ENCODE measurements at regions not wholly inside any gene's neighbourhood (a gene's known extent, or its start where the extent isn't known, plus 50 kb on each side); places are given as distances from the start of the nearest gene placed in this dataset.

DNA sequence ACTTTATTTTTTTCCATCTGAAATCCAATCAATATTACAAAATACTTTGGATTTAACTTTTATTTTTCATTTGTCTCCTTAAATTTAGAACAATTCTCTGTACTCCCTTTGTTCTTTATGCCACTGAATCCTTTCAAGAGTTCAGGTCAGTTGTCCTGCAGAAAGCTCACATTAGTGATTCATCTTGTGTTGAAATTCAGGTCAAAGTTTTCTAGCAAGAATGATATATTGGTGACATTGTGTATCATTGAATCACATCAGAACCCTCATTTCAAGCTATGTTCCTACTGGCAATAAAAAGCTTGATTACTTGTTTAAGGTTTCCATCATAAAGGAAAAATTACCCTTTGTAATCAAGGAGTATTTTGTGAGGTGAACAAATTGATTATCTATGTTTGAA, 378.8 kb upstream of the STEAP1 start:
- Histone ChIP-seq H3K4me2 (no peak overlapping the region), H3K4me1 (0 out of 20 replicates have a peak, but pooled peaks cover 0 to 2% (median 0%) of the 10 kb centered on the region in 10 experiments), H3K9ac (no peak overlapping the region), H4K20me1 (no peaks in the 10 kb centered on the region), H3K36me3 (no peaks in the 10 kb centered on the region), H3K27ac (no peak overlapping the region), H3K4me3 (no peak overlapping the region), H3K27me3 (no peaks in the 10 kb centered on the region), H3K9me3 (replicated peaks in 1 of 11) (peaks cover 0 to 9% (median 0%) of the 10 kb centered on the region in 11 experiments; a peak in 5 of 22 replicates)
- TF ChIP-seq Cebpa-rat (IDR thresholded peaks at IDR 0.05): no peak

DNA sequence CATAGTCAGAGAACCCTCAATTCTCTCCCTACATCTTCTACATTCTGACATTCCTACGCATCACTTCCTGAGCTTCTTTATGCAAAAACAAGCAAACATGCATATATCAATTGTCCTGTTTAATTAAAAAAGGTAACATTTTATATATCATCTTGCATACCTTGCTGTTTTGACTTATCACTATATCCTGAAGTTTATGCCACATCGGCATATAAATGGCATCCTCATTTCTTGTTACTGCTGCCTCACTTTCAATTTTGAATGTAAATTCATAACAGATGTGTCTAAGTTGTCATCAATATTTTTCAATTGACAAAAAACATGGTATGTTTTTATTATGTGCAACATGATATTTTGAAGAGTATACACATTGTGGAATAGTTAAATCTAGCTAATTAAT, 377.3 kb upstream of the STEAP1 start:
- no peaks in the 10 kb centered on the region for H4K20me1 ChIP-seq
- H3K27me3 ChIP-seq: no peaks in the 10 kb centered on the region
- H3K4me2 ChIP-seq: no peak overlapping the region
- H3K36me3 ChIP-seq: no peaks in the 10 kb centered on the region
- TF ChIP-seq Cebpa-rat (IDR thresholded peaks at IDR 0.05): no peak
- H3K9me3 ChIP-seq (replicated peaks in 1 of 11): peaks cover 0 to 9% (median 0%) of the 10 kb centered on the region in 11 experiments; a peak in 5 of 22 replicates
- H3K4me1 ChIP-seq: no peaks in the 10 kb centered on the region
- no peak overlapping the region for H3K27ac ChIP-seq
- no peak overlapping the region for H3K9ac ChIP-seq
- no peak overlapping the region for H3K4me3 ChIP-seq

DNA sequence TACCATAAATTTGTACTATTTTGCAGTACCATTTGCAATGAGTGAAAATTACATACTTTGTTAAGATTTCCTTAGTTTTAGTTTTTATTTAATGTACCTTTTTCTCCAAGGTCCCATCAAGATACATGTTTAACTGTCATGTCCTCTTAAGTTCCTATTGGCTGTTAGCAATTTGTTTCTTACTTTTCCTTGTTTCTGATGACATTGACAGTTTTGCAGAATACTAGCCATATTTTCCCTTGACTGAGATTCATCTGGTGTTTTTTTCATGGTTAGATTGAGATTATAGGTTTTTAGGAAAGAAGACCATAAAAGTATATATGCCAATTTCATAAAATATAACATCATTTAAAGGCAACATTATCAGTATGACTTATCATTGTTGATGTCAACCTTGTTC, 376.8 kb upstream of the STEAP1 start:
- Histone ChIP-seq H3K27me3 (no peaks in the 10 kb centered on the region), H3K4me3 (no peak overlapping the region), H3K9ac (no peak overlapping the region), H3K4me1 (no peaks in the 10 kb centered on the region), H4K20me1 (no peaks in the 10 kb centered on the region), H3K9me3 (replicated peaks in 1 of 11) (peaks cover 0 to 9% (median 0%) of the 10 kb centered on the region in 11 experiments; a peak in 5 of 22 replicates), H3K27ac (no peak overlapping the region), H3K36me3 (no peaks in the 10 kb centered on the region), H3K4me2 (no peak overlapping the region)
- no peak for TF ChIP-seq Cebpa-rat (IDR thresholded peaks at IDR 0.05)

DNA sequence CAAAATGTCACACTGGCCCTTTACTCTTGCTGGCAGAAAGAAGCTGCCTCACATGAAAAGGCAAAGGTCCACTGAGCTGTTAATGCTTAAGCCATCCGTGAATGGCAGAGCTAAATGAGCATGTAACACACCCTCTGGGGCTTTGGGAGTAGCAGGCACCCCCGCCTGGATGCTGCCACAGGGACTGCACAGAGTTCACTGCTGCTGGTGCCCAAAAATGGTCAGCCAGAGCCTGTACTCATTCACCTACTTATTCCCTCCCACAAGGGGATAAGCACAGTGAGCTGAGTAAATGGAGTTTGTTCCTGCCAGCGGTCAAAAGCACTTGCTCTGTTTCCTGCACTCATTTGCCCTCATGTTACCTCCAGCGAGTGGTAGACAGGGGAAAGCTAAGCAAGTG, 374.0 kb upstream of the STEAP1 start:
- Histone ChIP-seq H3K4me3 (no peak overlapping the region), H3K4me2 (no peak overlapping the region), H3K4me1 (no peaks in the 10 kb centered on the region), H3K27ac (no peak overlapping the region), H3K9me3 (replicated peaks in 1 of 11) (peaks cover 0 to 9% (median 0%) of the 10 kb centered on the region in 11 experiments; a peak in 5 of 22 replicates), H4K20me1 (no peaks in the 10 kb centered on the region), H3K9ac (no peak overlapping the region), H3K36me3 (no peaks in the 10 kb centered on the region), H3K27me3 (no peaks in the 10 kb centered on the region)
- TF ChIP-seq Cebpa-rat (IDR thresholded peaks at IDR 0.05): no peak

DNA sequence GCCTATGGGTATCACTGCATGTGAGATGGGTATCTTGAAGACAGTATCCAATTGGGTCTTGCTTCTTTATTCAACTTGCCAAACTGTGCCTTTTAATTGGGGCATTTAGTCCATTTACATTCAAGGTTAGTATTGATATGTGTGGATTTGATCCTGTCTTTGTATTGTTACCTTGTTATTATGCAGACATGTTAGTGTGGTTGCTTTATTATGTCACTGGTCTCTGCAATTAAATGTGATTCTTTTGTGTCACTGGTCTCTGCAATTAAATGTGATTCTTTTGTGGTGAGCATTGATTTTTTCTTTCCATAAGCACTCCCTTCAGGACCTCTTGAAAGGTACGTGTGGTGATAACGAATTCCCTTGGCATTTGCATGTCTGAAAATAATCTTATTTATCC, 357.8 kb upstream of the STEAP1 start:
- TF ChIP-seq Cebpa-rat (IDR thresholded peaks at IDR 0.05): no peak
- no peaks in the 10 kb centered on the region for H3K9me3 ChIP-seq (replicated peaks in 1 of 11)

DNA sequence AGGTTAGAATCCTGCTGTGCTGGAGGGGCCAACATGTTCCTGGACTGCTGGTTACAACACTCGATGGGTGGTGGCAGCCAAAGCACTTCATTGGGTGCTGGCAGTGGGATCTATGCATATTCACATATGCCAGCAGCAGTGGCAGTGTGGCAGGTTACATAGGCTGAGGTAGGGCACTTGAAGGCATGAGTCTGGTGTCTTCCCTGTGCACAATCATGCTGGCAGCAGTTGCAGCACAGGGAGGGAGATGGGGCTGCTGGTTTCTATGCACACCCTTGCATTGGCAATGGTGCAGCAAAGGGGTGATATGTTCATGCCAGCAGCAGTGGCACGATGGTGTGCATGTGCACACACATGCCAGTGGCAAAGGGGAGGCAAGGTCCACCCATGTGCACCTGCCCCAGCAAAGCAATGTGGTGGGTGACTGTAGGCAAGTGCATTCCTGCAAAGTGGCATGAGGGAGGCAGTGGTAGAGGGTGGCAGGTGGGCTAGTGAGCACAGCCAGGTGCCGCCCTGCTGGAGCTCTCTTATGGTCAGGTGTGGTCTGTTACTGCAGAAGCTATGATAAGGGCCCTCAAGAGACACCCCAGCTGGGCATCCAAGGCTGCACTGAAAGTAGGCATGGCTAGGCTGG, 356.2 kb upstream of the STEAP1 start:
- Histone ChIP-seq H3K27ac (no peak overlapping the region), H3K9ac (no peak overlapping the region), H4K20me1 (no peaks in the 10 kb centered on the region), H3K4me1 (no peaks in the 10 kb centered on the region), H3K36me3 (no peaks in the 10 kb centered on the region), H3K9me3 (replicated peaks in 1 of 11) (no peaks in the 10 kb centered on the region), H3K27me3 (no peaks in the 10 kb centered on the region), H3K4me2 (no peak overlapping the region), H3K4me3 (no peak overlapping the region)
- no peak for TF ChIP-seq Cebpa-rat (IDR thresholded peaks at IDR 0.05)

More for the DNA sequence above, 357.8 kb upstream of the STEAP1 start:
- no peaks in the 10 kb centered on the region for H3K4me1 ChIP-seq
- H3K4me3 ChIP-seq: no peak overlapping the region
- H3K27me3 ChIP-seq: no peaks in the 10 kb centered on the region
- H3K9ac ChIP-seq: no peak overlapping the region
- H3K36me3 ChIP-seq: no peaks in the 10 kb centered on the region
- H3K4me2 ChIP-seq: no peak overlapping the region
- H3K27ac ChIP-seq: no peak overlapping the region
- no peaks in the 10 kb centered on the region for H4K20me1 ChIP-seq

DNA sequence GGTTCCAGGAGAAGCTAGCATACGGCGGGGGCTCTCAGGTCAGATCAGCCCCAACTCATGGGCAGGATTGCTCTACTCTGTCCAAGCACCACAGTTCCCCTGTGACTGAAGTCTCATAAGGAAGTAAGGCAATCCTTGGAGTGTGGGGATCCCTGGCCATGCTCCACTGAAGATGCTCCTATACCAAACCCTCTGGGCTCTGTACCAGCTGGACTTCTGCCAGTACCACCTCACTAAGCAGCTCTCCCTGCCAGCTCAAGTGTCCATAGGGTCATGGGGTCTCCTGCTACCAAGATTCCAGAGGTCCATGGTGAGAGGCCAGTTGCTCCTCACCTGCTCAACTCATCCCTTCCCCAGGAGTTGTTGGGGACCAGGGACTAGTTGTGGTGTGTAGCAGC, 355.7 kb upstream of the STEAP1 start:
- Histone ChIP-seq H3K4me3 (no peak overlapping the region), H3K9me3 (replicated peaks in 1 of 11) (no peaks in the 10 kb centered on the region), H3K27ac (no peak overlapping the region), H3K36me3 (no peaks in the 10 kb centered on the region), H4K20me1 (no peaks in the 10 kb centered on the region), H3K9ac (no peak overlapping the region), H3K4me1 (no peaks in the 10 kb centered on the region), H3K4me2 (no peak overlapping the region), H3K27me3 (no peaks in the 10 kb centered on the region)
- no peak for TF ChIP-seq Cebpa-rat (IDR thresholded peaks at IDR 0.05)

DNA sequence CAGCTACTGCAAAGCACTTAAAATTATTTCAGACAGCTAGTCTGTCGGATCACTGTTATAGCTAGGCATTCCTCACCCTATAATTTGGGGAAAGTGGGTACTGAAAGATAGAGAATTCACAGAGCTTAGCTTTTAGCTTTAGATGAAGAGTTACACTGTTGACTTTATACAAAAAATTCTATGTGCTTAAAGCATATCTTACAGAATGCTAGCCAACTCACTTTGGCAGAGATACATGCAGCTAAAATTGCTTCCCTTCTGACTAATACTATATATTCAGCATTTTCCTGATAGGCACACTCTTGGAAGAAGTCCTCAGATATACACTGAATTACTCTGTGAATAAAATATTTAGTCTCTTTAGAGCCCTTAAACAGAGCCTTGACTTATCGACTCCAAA, 353.5 kb upstream of the STEAP1 start:
- no peak for TF ChIP-seq Cebpa-rat (IDR thresholded peaks at IDR 0.05)
- H3K36me3 ChIP-seq: no peaks in the 10 kb centered on the region
- no peak overlapping the region for H3K4me2 ChIP-seq
- no peak overlapping the region for H3K27ac ChIP-seq
- no peaks in the 10 kb centered on the region for H3K27me3 ChIP-seq
- H3K4me1 ChIP-seq: no peaks in the 10 kb centered on the region
- no peak overlapping the region for H3K9ac ChIP-seq
- H4K20me1 ChIP-seq: no peaks in the 10 kb centered on the region
- H3K4me3 ChIP-seq: no peak overlapping the region
- H3K9me3 ChIP-seq (replicated peaks in 1 of 11): 0 out of 22 replicates have a peak, but pooled peaks cover 0 to 1% (median 0%) of the 10 kb centered on the region in 11 experiments

DNA sequence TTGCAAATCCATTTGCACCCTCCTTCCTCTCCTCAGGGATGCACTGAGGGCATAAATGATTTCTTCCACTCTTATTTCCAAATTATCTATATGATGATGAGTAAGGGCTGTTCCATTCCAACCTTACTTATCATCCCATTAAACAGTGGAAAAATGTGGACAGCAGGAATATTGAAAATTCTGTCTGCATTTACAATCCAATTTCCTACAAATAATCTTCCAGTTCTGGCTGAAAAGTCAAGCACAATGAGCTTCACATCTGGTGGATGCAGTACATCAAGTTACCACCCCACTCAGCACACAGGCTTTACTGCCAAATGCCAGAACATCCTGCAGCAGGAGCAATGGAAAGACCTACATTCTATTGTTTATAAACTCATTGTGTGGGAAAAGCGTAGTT, 345.0 kb upstream of the STEAP1 start:
- no peak overlapping the region for H3K27ac ChIP-seq
- no peak overlapping the region for H3K4me2 ChIP-seq
- H3K9me3 ChIP-seq (replicated peaks in 1 of 11): peaks cover 0 to 9% (median 0%) of the 10 kb centered on the region in 11 experiments; a peak in 3 of 22 replicates
- H3K36me3 ChIP-seq: no peaks in the 10 kb centered on the region
- H3K9ac ChIP-seq: no peak overlapping the region
- TF ChIP-seq Cebpa-rat (IDR thresholded peaks at IDR 0.05): no peak
- H4K20me1 ChIP-seq: no peaks in the 10 kb centered on the region
- H3K4me3 ChIP-seq: no peak overlapping the region
- H3K4me1 ChIP-seq: no peaks in the 10 kb centered on the region
- H3K27me3 ChIP-seq: no peaks in the 10 kb centered on the region

DNA sequence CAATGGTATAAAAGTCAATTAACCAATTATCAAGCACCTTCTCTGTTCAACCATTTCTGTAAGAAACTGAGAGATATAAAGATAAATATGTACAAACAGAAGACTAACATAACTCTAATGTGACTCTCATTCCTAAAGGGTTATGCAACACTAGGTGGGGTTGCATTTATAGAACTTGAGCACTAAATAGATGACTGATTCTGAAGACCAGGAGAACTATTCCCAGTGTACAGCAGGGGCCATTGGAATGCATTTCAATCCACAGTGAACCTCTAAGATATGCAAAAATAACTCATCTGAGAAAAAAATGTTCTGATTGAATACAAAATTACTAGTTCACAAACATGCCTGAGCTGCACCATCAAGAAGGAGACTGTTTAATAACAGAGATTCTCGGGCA, 341.2 kb upstream of the STEAP1 start:
- Histone ChIP-seq H4K20me1 (no peaks in the 10 kb centered on the region), H3K9ac (no peak overlapping the region), H3K4me3 (no peak overlapping the region), H3K4me2 (no peak overlapping the region), H3K27ac (no peak overlapping the region), H3K36me3 (no peaks in the 10 kb centered on the region), H3K9me3 (replicated peaks in 1 of 11) (peaks cover 0 to 5% (median 0%) of the 10 kb centered on the region in 11 experiments; a peak in 1 of 22 replicates), H3K27me3 (no peaks in the 10 kb centered on the region), H3K4me1 (no peaks in the 10 kb centered on the region)
- no peak for TF ChIP-seq Cebpa-rat (IDR thresholded peaks at IDR 0.05)

Measured in BLaER1 treated with 17β-estradiol and CSF1 and Interleukin-3, amounts not matched to agents 10 nM and 100 nM (cell line).